ENCODE measurements at regions not wholly inside any gene's neighbourhood (a gene's known extent, or its start where the extent isn't known, plus 50 kb on each side); places are given as distances from the start of the nearest gene placed in this dataset.

DNA sequence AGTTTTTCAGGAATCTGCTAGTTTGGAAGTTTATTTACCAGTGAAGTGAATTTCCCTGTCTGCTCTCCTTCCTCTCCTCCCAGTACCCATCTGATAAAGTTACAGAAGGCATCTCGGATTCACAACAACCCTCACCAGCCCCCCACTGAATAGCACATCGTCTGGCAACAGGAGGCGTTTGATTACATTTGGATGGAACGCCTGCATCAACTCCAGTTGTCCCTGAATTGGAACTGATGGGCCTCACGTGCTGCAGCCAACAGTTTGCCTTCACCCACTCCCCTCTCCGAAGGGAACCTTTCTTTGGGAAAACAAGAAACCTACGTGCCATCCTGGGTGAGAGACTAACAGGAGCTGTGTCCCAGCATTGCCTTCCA, 59.5 kb upstream of the BCL6 start:
- CTCF ChIA-PET, result no interaction called here
- ATAC-seq, result peak; percentile 52
- H3K9me3 Mint-ChIP-seq, result peaks cover 12% of the 10 kb centered on the region
- POLR2A ChIA-PET, result no interaction called here
- no peak overlapping the region for H3K27ac Mint-ChIP-seq
- H3K4me1 Mint-ChIP-seq, result peaks cover 24% of the 10 kb centered on the region
- no peak for DNase-seq (ENCODE audit: low spot score)
- no peaks in the 10 kb centered on the region; the same call in 1 of the 2 replicates for H3K27me3 Mint-ChIP-seq (ENCODE audit: low read depth)
- H3K4me3 Mint-ChIP-seq, result no peak overlapping the region
- peaks cover 3% of the 10 kb centered on the region; the same call in 1 of the 2 replicates for H3K36me3 Mint-ChIP-seq
- TF ChIP-seq NFE2L1 (CRISPR knock-in tag; IDR thresholded peaks at IDR 0.05) (no peak), ZNF671 (CRISPR knock-in tag; IDR thresholded peaks at IDR 0.05) (no peak)
- TF ChIP-seq, protein P1, sequence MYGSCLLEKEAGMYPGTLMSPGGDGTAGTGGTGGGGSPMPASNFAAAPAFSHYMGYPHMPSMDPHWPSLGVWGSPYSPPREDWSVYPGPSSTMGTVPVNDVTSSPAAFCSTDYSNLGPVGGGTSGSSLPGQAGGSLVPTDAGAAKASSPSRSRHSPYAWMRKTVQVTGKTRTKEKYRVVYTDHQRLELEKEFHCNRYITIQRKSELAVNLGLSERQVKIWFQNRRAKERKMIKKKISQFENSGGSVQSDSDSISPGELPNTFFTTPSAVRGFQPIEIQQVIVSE (CRISPR knock-in tag; IDR thresholded peaks at IDR 0.05; ENCODE audit: borderline replicate concordance), result no peak

DNA sequence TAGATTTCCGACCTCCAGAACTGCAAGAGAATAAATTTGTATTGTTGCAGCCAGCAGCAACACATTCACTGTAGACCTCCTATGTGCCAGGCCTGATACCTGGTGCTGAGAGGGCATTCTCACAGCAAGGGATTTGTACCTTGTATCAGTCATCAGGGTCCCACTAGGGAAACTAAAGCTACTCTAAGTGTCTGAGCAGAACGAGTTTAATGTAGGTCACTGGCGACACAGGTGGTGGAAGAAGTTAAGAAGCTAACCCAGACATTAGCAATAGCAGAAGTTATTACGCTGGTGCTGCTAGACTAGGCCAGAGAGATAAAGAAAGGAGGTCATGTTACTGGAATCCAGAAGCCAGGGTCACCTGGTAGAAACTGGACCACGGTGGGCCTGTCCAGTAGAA, 60.5 kb upstream of the BCL6 start:
- no peak for TF ChIP-seq PRRX2 (CRISPR knock-in tag; IDR thresholded peaks at IDR 0.05)
- TF ChIP-seq, protein P2, sequence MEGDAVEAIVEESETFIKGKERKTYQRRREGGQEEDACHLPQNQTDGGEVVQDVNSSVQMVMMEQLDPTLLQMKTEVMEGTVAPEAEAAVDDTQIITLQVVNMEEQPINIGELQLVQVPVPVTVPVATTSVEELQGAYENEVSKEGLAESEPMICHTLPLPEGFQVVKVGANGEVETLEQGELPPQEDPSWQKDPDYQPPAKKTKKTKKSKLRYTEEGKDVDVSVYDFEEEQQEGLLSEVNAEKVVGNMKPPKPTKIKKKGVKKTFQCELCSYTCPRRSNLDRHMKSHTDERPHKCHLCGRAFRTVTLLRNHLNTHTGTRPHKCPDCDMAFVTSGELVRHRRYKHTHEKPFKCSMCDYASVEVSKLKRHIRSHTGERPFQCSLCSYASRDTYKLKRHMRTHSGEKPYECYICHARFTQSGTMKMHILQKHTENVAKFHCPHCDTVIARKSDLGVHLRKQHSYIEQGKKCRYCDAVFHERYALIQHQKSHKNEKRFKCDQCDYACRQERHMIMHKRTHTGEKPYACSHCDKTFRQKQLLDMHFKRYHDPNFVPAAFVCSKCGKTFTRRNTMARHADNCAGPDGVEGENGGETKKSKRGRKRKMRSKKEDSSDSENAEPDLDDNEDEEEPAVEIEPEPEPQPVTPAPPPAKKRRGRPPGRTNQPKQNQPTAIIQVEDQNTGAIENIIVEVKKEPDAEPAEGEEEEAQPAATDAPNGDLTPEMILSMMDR (IDR thresholded peaks at IDR 0.05), result no peak
- Mint-ChIP-seq H3K27ac (no peak overlapping the region), H3K9me3 (peaks cover 12% of the 10 kb centered on the region), H3K4me1 (peaks cover 34% of the 10 kb centered on the region), H3K4me3 (no peak overlapping the region), H3K27me3 (ENCODE audit: low read depth) (no peaks in the 10 kb centered on the region; the same call in 1 of the 2 replicates), H3K36me3 (peaks cover 3% of the 10 kb centered on the region; the same call in 1 of the 2 replicates)
- ChIA-PET POLR2A (no interaction called here), CTCF (no interaction called here)
- ATAC-seq, result no peak
- DNase-seq (ENCODE audit: low spot score), result no peak

DNA sequence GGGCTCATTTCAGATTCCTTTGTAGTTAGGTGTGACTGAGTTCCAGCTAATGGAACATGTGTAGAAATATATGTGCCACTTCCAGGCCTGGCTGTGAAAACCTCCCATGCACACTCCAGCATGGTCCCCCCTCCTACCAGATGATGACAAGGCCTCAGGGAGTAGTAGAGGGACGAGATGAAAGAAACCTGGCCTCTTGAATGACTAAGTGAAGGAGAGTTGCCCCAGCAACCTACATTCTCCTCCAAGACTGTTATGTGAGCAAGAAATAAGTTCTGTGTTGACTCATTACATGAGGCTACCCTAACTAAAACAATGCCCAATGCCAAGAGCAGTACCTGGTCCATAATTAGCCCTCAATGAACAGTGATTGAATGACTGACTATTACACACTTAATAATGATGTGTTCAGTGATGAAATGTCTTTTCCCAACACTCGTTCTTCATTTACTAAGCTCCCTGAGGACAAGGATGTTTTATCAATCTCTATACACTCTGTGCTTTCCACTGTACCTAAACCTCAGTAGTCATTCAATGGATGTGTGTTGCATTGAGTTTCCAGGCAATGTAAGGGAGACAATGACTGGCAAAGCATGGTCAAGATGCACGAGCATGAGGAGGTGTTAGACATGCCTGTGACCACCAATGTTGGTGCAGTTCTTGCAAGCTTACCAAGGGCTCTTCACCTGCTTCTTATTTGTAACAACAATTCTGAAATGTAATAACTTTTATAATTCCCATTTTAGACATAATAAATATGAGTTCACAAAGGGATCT, 62.0 kb upstream of the BCL6 start:
- DNase-seq (ENCODE audit: low spot score), result no peak
- H3K4me1 Mint-ChIP-seq, result peaks cover 41% of the 10 kb centered on the region
- H3K4me3 Mint-ChIP-seq, result no peak overlapping the region
- ATAC-seq, result no peak
- CTCF ChIA-PET, result no interaction called here
- H3K27me3 Mint-ChIP-seq (ENCODE audit: low read depth), result no peaks in the 10 kb centered on the region; the same call in 1 of the 2 replicates
- H3K27ac Mint-ChIP-seq, result no peak overlapping the region
- H3K36me3 Mint-ChIP-seq, result peaks cover 3% of the 10 kb centered on the region; the same call in 1 of the 2 replicates
- POLR2A ChIA-PET, result no interaction called here
- peaks cover 12% of the 10 kb centered on the region for H3K9me3 Mint-ChIP-seq
- TF ChIP-seq PRRX2 (CRISPR knock-in tag; IDR thresholded peaks at IDR 0.05) (no peak), CBFB (CRISPR knock-in tag; IDR thresholded peaks at IDR 0.05; ENCODE audit: low read depth) (no peak), IRF2 (CRISPR knock-in tag; IDR thresholded peaks at IDR 0.05; ENCODE audit: borderline replicate concordance, low read depth) (no peak), NFATC4 (CRISPR knock-in tag; IDR thresholded peaks at IDR 0.05) (no peak), RORB (CRISPR knock-in tag; IDR thresholded peaks at IDR 0.05) (no peak), TCF7 (CRISPR knock-in tag; IDR thresholded peaks at IDR 0.05; ENCODE audit: low read depth) (no peak), TP53 (CRISPR knock-in tag; IDR thresholded peaks at IDR 0.05) (no peak), ZNF138 (CRISPR knock-in tag; conservative IDR thresholded peaks at IDR 0.05) (no peak), ZNF317 (CRISPR knock-in tag; IDR thresholded peaks at IDR 0.05; ENCODE audit: borderline replicate concordance, low read depth) (no peak)
- TF ChIP-seq, protein P3, sequence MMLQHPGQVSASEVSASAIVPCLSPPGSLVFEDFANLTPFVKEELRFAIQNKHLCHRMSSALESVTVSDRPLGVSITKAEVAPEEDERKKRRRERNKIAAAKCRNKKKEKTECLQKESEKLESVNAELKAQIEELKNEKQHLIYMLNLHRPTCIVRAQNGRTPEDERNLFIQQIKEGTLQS (CRISPR knock-in tag; conservative IDR thresholded peaks at IDR 0.05), result no peak
- TF ChIP-seq, protein P4, sequence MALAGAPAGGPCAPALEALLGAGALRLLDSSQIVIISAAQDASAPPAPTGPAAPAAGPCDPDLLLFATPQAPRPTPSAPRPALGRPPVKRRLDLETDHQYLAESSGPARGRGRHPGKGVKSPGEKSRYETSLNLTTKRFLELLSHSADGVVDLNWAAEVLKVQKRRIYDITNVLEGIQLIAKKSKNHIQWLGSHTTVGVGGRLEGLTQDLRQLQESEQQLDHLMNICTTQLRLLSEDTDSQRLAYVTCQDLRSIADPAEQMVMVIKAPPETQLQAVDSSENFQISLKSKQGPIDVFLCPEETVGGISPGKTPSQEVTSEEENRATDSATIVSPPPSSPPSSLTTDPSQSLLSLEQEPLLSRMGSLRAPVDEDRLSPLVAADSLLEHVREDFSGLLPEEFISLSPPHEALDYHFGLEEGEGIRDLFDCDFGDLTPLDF (CRISPR knock-in tag; IDR thresholded peaks at IDR 0.05), result no peak
- TF ChIP-seq, protein P1 (CRISPR knock-in tag; IDR thresholded peaks at IDR 0.05; ENCODE audit: borderline replicate concordance), result no peak
- TF ChIP-seq, protein P5, sequence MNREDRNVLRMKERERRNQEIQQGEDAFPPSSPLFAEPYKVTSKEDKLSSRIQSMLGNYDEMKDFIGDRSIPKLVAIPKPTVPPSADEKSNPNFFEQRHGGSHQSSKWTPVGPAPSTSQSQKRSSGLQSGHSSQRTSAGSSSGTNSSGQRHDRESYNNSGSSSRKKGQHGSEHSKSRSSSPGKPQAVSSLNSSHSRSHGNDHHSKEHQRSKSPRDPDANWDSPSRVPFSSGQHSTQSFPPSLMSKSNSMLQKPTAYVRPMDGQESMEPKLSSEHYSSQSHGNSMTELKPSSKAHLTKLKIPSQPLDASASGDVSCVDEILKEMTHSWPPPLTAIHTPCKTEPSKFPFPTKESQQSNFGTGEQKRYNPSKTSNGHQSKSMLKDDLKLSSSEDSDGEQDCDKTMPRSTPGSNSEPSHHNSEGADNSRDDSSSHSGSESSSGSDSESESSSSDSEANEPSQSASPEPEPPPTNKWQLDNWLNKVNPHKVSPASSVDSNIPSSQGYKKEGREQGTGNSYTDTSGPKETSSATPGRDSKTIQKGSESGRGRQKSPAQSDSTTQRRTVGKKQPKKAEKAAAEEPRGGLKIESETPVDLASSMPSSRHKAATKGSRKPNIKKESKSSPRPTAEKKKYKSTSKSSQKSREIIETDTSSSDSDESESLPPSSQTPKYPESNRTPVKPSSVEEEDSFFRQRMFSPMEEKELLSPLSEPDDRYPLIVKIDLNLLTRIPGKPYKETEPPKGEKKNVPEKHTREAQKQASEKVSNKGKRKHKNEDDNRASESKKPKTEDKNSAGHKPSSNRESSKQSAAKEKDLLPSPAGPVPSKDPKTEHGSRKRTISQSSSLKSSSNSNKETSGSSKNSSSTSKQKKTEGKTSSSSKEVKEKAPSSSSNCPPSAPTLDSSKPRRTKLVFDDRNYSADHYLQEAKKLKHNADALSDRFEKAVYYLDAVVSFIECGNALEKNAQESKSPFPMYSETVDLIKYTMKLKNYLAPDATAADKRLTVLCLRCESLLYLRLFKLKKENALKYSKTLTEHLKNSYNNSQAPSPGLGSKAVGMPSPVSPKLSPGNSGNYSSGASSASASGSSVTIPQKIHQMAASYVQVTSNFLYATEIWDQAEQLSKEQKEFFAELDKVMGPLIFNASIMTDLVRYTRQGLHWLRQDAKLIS (CRISPR knock-in tag; IDR thresholded peaks at IDR 0.05; ENCODE audit: borderline replicate concordance), result no peak
- TF ChIP-seq, protein P6, sequence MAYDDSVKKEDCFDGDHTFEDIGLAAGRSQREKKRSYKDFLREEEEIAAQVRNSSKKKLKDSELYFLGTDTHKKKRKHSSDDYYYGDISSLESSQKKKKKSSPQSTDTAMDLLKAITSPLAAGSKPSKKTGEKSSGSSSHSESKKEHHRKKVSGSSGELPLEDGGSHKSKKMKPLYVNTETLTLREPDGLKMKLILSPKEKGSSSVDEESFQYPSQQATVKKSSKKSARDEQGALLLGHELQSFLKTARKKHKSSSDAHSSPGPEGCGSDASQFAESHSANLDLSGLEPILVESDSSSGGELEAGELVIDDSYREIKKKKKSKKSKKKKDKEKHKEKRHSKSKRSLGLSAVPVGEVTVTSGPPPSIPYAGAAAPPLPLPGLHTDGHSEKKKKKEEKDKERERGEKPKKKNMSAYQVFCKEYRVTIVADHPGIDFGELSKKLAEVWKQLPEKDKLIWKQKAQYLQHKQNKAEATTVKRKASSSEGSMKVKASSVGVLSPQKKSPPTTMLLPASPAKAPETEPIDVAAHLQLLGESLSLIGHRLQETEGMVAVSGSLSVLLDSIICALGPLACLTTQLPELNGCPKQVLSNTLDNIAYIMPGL (CRISPR knock-in tag; IDR thresholded peaks at IDR 0.05), result no peak

All from WTC11 (cell line).